Transverse colon (tissue), 4 donors: ENCODE measurements at regions not wholly inside any gene's neighbourhood (a gene's known extent, or its start where the extent isn't known, plus 50 kb on each side); places are given as distances from the start of the nearest gene placed in this dataset.

ENCODE experiments used
- CTCF ChIP-seq, 5 experiments: fragments of 200-600 bp in 3 of 5; fragments of 450-650 bp in 2 of 5; sonication (generic) in 3 of 5; IDR thresholded peaks; 1 replicate in 2 of 5; 2 replicates in 3 of 5; pipeline ENCODE4 v1.5.1; 2016 to 2017; ENCODE audit warnings: antibody characterized with exemption in 5 of 5, inconsistent platforms in 3 of 5, mild to moderate bottlenecking in 2 of 5, moderate library complexity in 1 of 5
- POLR2AphosphoS5 ChIP-seq, 3 donors: sonication (generic); formaldehyde crosslinking; IDR thresholded peaks; one replicate each; pipeline ENCODE4 v1.6.1; 2016; ENCODE audit warnings: antibody characterized with exemption in 3 of 3

- no peak for TF ChIP-seq POLR2AphosphoS5 (IDR thresholded peaks at IDR 0.05)
- no peak for TF ChIP-seq CTCF (IDR thresholded peaks at IDR 0.05)
Observed at GRCh38 chr20:60117065-60117464, 158.8 kb downstream of the CDH26 start.
